GM13977 (cell line): ENCODE measurements at regions not wholly inside any gene's neighbourhood (a gene's known extent, or its start where the extent isn't known, plus 50 kb on each side); places are given as distances from the start of the nearest gene placed in this dataset.

Source experiments
- DNase-seq: peaks from one replicate; pipeline ENCODE4 v3.0.0; 2012; ENCODE audit warnings: low spot score
- in situ Hi-C: fragments of 300-500 bp; cut with MboI; formaldehyde crosslinking; loops from one replicate; pipeline ENCODE4 v1.12.0; 2022; ENCODE audit warnings: low sequenced_read_pairs, low pct_unique_long_range_greater_than_20kb, mixed read lengths, inconsistent platforms; ENCODE audit not compliant: unreplicated experiment
- TF ChIP-seq, protein P1 (sequence below): IDR thresholded peaks from 2 replicates; pipeline ENCODE4 v1.5.1; 2012; ENCODE audit warnings: mild to moderate bottlenecking, control low read depth; ENCODE audit not compliant: insufficient read depth; ENCODE audit errors: extremely low read depth, missing control alignments

GRCh38 chr7:18384491-18385143, 110.9 kb upstream of the HDAC9 start:
- in situ Hi-C loops: no loop called here
- no peak for DNase-seq
- TF ChIP-seq, protein P1, sequence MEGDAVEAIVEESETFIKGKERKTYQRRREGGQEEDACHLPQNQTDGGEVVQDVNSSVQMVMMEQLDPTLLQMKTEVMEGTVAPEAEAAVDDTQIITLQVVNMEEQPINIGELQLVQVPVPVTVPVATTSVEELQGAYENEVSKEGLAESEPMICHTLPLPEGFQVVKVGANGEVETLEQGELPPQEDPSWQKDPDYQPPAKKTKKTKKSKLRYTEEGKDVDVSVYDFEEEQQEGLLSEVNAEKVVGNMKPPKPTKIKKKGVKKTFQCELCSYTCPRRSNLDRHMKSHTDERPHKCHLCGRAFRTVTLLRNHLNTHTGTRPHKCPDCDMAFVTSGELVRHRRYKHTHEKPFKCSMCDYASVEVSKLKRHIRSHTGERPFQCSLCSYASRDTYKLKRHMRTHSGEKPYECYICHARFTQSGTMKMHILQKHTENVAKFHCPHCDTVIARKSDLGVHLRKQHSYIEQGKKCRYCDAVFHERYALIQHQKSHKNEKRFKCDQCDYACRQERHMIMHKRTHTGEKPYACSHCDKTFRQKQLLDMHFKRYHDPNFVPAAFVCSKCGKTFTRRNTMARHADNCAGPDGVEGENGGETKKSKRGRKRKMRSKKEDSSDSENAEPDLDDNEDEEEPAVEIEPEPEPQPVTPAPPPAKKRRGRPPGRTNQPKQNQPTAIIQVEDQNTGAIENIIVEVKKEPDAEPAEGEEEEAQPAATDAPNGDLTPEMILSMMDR: no peak

- in situ Hi-C loops: no loop called here
- no peak for DNase-seq
- TF ChIP-seq, protein P1: no peak
These were observed 108.9 kb upstream of the HDAC9 start for GRCh38 chr7:18386607-18387006.

DNA sequence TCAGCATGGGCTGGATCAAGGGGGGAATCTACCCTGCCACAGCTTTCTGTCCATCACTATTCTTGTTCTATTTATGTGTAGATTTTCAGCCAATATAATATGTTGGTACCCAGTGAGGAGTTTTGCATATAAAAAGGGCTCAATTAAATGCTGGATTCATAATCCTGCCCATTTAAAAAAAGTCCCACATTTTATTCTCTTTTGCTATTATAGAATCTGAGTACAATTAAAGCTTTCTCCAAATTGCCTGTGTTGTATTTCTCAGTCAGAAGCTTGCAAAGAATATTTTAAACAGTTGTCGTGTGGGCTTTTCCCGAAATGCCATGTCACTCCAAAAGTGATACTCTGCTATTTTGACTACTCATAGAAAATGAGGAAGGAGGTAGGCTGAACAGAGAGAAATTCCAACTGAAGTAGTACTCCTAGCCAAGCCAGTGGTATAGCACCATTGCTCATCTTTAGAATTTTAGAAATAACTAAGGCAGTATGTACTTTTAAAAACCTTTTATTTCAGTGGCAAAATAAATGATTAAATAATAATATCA, 108.3 kb upstream of the HDAC9 start:
- no peak for DNase-seq
- in situ Hi-C loops: no loop called here
- TF ChIP-seq, protein P1: no peak

GRCh38 chr7:18390535-18390907, 105.0 kb upstream of the HDAC9 start:
- DNase-seq: no peak
- TF ChIP-seq, protein P1: no peak
- in situ Hi-C loops: no loop called here

GRCh38 chr7:18393465-18394118, 102.0 kb upstream of the HDAC9 start:
- no peak for DNase-seq
- TF ChIP-seq, protein P1: no peak
- in situ Hi-C loops: no loop called here

- in situ Hi-C loops: no loop called here
- TF ChIP-seq, protein P1: no peak
- DNase-seq: no peak
These were observed 99.7 kb upstream of the HDAC9 start for GRCh38 chr7:18395868-18396267.
